NOMO-1 (cell line): ENCODE measurements at regions not wholly inside any gene's neighbourhood (a gene's known extent, or its start where the extent isn't known, plus 50 kb on each side); places are given as distances from the start of the nearest gene placed in this dataset.
A peak's percentile ranks its signal among the peaks of the same experiment; 100 is the strongest.
"Not testable (repeated sequence)": the region's sequence is repeated elsewhere in the genome, so short reads cannot be mapped to it uniquely, and the experiment has no call there.

Source experiments
- DNase-seq, 2 experiments: peaks; one replicate each; lab custom pipeline; 2025; ENCODE audit not compliant: unreplicated experiment in 2 of 2; lab: John Stamatoyannopoulos, UW

DNA sequence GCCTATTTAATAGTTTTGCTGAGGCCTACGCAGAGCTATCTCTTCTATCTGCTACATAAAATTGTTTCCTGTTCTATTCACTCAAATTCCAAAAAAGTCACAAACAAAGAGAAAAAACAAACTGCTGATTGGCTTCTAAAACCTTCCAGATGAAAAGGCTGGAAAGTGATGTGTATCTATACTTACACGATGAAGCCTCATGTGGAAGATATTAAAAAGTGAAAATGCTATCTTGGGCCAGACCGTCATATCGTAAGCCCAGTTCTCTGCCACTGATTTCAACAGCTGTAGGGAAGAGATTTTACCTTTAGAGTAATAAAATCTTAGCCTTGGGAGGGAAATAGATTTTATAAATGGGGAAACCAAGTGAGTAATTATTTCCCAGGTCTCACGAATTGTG, 394.8 kb downstream of the KIF20B start:
- DNase-seq = no peak

DNA sequence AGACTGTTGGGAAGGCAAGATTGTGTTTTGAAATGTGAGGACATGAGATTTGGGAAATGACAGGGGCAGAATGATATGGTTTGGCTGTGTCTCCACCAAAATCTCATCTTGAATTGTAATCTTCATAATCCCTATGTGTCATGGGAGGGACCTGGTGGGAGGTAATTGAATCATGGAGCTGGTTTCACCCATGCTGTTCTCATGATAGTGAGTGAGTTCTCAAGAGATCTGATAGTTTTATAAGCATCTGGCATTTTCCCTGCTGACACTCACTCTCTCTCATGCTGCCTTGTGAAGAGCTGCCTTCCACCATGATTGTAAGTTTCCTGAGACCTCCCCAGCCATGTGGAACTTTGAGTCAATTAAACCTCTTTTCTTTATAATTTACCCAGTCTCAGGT, 406.2 kb downstream of the KIF20B start:
- not testable (repeated sequence) for DNase-seq

DNA sequence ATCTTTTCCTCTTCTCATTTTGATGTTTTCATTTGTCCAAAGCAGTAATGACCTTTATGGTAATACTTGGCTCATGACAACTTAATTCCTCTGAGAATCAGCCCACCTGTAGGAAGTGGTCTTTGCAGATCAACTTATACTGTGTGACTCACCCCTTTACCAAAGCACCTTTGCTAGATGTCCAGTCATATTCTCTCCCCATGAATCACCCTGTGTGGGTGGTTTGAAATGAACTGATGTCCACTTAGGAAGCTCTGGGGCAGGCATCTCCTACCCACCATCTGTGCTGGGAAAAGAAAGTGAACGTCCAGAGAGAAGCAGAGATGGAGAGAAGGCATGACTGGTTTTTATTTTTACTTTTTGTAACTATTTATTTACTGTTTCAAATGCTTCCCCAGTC, 410.3 kb downstream of the KIF20B start:
- no peak for DNase-seq

DNA sequence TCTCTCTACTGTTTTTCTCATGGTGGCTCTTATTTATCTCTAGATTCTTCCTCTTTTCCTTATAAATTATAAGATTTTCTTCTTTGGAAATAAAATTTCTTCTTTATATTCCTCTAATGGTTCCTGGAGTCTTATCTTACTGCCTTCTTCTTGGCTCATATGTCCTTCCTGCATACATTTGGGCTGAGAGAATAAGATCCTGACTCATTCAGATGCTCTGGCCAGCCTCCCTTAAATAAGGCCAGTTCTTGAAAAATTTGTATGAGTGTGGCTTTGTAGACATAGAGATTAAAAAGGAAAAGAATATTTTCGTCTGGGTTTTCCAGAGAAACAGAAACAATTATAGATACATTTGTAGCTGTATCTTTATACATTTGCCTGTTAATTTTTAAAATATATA, 411.3 kb downstream of the KIF20B start:
- DNase-seq = no peak

DNA sequence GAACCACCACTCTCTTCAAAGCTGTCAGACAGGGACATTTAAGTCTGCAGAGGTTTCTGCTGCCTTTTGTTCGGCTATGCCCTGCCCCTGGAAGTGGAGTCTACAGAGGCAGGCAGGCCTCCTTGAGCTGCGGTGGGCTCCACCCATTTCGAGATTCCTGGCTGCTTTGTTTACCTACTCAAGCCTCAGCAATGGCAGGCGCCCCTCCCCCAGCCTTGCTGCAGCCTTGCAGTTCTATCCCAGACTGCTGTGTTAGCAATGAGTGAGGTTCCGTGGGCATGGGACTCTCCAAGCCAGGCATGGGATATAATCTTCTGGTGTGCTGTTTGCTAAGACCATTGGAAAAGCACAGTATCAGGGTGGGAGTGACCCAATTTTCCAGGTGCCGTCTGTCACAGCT, 417.2 kb downstream of the KIF20B start:
- not testable (repeated sequence) for DNase-seq

DNA sequence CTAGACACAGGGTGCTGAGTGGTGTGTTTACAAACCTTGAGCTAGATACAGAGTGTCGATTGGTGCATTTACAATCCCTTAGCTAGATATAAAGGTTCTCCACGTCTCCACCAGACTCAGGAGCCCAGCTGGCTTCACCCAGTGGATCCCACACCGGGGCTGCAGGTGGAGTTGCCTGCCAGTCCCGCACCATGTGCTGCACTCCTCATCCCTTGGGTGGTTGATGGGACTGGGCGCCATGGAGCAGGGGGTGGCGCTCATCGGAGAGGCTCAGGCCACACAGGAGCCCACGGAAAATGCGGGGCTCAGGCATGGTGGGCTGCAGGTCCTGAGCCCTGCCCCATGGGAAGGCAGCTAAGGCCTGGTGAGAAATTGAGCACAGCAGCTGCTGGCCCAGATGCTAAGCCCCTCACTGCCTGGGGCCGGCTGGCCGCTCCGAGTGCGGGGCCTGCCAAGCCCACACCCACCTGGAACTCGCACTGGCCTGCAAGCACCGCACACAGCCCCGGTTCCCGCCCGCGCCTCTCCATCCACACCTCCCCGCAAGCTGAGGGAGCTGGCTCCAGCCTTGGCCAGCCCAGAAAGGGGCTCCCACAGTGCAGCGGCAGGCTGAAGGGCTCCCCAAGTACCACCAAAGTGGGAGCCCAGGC, 418.4 kb downstream of the KIF20B start:
- not testable (repeated sequence) for DNase-seq

DNA sequence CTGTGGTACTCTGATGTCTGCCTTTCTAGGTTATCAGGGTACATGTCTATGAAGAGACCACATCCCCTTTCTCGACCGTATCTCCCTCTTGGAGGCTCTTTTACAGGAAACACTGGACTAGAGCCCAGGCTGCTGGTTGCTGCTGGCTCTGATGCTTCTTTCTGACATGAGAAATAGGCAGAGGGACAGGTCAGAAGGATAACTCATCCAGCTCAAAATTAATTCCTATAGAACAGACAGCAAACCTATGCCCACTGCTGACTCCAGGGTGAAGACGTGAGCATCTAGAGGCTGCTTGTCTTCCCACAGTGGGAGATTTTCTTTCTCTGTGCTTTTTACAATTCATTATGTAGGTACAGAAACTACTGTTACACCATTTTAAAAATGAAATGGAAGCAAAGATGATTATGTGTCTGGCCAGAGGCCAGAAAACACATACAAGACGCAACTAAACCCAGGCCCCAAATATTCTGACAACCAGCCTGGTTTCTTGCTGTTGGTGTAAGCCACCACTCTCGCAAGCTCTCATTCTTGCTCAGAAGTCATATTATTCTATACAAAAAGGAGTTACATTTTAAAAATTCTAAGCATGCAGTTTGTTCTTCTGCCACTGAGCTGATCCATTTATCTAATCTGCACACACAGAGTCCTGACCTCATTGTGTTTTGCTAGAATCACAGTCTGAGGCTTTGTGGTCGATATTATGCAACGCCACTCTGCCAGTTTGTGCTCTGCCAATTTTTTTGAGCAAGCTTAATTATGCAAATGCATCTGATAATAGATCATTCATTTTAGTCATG, 424.3 kb downstream of the KIF20B start:
- DNase-seq = peak; percentile 42 to 87

DNA sequence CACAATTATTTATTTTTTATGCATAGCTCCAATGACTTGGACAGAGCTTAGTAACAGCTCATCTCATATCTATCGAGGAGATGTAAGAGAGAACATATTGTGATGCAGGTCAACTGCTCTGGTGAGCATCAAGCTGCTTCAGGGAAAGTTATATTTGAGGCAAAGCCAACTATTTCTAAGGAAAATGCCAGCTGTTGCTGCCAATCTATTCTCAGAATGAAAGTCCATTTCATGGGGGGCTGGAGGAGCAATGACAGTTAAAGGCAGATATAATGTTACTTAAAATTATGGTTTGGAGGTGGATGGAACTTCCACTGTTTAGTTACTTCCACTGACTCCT, 424.8 kb downstream of the KIF20B start:
- no peak for DNase-seq

DNA sequence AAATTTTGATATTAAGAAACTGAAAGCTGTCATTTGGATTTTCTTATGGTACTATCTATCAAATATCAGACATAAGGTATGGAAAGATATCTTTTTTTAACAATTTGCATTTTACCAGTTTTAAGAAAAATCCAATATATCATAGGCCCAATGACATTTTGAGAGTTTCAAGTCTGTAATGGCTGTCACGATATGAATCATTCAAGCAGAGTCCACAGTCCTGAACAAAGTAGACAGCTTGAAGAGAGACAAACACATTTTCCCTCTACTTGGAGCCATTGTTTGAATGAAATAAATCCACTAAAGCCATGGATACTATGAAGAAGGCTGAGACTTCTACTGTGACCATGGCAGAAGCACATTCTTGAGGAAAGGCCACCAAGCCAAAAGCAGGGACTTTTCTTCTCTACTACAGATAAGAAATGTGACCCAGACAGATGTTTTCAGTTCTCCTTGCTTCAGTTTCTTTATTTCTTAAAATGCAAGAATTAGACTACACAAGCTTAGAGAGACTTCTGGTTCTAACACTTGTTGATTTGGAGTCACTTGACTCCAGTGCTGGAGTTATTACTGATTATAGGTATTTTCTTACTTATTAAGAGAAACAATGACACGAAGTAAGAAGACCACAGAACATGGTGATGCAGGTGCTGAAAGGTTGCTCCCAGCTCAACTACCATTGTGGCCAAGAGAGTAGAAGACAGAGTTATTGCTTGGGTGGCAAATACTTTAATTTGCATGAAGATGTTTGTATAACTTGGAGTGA, 429.1 kb downstream of the KIF20B start:
- DNase-seq = no peak

DNA sequence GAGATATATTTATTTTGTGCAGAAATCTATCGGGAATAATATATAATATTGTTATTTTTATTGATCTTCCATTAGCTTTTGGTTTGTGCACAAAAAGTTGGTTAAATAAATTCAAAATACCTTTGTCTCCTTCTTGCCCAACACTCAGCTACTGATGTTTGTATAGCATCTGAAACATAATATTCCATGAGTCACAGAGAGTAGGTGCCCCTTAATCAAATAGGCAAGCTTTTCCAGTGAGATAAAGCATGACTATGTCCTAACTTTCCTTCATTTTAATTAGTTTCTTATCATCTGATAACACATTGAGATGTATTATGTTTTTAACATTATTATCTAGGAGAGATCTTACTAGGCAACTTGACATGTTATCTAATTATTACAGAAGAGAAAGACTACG, 432.2 kb downstream of the KIF20B start:
- DNase-seq = no peak

DNA sequence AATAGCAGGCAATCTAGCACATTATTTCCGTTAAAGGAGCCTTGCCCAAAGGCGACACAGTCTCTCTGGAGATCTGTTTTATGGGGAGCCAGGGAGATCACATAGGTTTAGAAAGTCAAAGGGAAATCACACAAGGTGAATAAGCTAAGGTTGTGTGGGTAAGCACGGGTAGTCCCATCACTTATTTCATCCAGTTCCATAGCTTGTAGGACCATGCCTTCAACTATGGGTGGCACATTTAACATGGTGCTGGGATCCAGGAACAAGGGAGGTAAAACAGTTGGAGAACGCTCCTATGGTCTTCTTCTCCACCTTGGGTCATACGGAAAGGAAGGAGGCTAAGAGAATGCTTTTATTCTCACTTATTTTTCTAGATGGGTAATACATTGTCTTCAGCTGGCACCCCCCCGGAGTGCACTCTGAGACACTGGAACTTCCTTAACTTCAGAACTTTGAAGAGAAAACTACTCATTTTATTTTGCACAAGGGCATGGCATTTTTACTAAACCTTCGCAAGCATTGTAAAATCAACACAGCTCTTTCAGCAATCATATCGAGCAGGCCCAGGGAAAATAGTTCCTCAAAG, 435.4 kb downstream of the KIF20B start:
- no peak for DNase-seq

DNA sequence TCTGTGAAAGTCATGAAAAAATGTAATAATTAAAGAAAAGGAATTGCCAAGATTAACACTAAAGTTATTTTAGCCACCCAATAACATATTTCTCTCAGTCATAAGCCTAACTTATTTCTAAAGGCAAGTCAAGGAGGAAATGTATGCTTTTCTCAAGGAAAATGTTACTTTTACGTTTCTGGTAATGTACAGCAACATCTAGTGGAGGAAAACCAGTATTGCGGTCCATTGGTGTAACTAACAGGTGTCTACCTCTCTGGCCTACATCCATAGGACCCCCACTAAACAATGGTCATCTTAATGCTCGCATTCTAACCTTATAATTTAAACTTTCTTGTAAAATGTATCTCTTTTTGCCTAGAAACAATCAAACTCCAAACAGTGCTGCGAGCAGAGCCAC, 437.5 kb downstream of the KIF20B start:
- DNase-seq = peak in 1 of 2 experiments; percentile 11

DNA sequence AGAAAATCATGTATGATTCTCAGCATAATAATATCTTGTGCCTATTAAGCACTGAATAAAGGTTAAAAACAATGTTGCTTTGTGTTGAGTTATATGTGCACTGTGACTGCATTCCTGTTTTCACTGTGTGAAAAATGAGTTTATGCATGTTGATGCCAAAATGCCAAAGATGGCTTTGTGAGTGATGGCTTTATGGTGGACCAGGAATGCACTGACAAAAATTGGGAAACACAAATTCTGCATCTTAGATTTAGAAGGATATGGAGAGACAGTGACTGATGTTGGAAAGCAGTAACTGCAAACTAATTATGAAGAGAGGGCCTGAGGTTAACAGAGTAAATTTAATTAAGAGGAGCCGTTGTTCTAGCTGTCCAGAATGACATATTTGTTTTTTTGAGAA, 440.4 kb downstream of the KIF20B start:
- no peak for DNase-seq

DNA sequence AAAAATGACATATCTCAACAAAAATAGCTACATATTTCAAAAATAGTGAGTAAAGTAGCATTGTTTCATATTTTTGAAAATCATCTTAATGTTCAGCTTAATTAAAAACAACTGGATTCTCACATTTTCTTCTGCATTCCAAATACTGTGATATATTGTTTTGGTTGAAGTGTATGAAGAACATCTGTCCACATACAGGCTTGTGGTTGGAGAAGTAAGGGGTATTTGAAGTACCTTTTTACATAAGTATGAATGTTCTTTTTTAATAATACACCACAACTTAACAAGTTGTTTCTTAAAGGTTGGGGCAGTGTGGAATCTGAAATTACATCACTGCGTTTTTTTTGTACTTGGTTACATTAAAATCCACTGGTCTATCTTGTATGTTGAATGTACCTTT, 442.5 kb downstream of the KIF20B start:
- no peak for DNase-seq

DNA sequence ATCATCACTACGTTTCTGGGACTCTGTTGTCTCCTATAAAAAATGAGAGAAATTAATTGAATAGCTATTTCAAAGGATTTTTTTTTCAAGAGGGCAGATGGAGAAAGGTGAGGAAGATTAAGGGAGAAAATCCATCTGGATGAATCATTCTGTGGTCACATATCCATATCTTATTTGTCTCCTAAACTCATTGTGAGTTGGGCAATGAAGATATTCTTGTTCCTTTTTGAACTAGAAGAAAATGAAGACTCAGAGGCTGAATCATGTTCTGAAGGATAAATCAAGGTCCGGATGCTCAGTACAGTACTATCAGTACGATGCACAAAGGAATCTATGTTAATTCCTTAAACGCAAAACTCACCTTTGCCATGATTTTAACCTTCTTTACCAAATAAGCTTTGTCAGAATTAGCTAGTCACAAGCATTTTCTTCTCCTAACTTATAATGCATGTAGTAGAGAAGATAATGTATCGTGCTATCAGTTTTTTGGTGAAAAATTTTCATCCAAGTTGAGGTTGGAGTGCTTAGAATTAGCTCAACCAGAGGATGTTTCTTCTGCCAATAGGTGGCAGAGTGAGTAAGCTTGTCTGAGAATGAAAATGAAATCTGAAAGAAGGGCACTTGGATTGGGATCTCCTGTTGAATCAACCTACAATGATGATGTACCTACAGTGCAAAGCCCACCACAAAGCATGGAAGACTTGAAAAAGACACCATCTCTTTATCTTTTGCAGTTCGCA, 446.9 kb downstream of the KIF20B start:
- peak in 1 of 2 experiments; percentile 10 for DNase-seq

DNA sequence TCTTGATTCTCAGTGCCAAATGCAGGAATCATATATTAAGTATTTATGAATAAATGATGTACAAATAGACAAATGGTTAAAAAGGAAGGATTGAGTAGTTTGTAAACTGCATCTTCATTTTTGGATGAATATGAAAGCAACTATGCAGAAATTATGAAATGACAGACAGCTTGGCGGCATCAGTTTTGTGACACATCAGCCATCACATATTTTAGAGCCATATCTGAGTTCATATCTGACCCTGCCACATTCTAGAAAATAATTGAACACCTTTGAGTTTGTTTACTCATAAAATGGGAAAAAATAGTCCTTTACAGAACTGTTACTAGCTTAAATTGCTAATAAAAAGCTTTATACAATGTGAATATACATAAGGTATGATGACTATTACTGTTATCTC, 448.2 kb downstream of the KIF20B start:
- no peak for DNase-seq

DNA sequence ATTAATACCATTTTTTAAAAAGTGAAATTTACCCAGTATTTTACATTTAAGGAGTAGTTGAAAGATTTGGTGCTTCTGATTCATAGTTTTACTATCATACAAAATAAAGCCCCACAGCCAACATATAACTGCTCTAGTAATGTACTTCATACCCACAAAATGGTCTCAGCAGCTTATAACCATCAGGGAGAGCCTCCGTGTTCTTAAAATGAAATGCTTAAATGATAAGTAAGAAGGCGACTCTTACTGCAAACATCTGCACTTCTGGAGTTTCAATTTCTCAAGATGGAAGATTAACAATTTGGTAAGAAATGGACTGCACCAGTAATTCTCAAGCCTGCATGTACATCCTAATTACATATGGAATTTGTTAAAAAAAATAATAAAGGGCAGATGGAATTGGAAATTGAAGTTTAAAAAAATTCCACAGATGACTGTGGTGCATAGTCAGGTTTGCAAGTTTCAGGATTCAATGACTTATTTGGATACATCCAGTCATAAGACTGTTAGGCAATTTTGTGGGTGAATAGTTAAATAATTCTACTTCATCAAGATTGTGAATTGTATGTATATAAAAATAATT, 461.0 kb downstream of the KIF20B start:
- no peak for DNase-seq

DNA sequence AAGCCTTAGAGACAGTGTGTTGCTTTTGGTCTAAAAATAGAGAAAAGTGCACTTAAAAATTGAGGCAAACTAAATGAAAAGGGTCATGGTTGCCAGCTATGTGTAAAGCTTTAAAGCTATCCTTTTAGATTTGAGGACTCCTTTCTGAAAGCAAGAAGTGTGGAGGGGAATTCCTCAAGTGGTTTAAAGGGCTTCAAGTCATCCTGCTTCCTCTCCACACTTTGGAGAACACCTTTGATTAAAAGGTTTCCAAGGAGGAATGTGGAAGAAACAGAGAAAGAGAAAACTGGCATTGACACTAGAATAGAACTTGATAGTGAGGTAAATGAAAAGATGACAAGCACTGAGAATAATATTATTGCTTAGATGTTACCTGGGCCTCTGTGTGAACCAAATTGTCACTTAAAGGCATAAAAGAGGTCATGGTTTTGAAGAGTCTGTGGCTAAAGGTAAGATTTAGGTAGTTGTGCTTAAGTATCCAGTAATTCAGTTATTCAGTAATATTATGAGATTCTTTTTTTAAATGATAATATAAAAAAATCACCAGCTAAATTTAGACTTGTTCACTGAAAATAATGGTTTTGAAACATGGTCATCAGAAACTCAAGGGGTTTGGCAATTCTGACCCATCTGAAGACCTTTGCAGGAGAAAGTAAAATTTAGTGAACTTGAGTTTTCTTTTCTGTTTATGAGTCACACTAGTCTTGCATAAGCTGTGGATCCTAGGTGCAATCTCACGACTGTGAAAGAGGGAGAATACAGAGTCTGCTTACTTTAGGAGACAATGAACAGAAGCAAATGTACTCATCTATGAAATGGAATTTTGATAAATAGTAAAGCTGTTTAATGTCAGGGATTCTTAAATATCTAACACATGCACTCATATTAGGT, 466.0 kb downstream of the KIF20B start:
- peak; percentile 2 to 89 for DNase-seq

DNA sequence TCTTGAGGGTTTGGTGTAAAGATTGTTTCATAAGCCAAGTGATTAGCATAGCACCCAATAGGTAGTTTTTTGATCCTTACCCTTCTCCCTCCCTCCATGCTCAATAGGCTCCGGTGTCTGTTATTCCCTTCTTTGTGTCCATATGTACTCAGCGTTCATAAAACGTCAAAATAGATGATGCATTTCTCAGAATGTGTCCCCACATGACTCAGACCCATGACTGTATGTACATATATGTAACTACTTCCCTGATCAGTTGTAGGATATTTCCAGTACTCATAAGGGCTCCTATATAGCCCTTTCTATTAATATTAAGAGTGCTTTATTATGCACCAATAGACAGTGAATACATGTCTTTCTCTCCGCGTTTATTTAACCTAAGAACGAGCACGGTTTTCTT, 466.9 kb downstream of the KIF20B start:
- no peak for DNase-seq
